ENCODE measurements at regions not wholly inside any gene's neighbourhood (a gene's known extent, or its start where the extent isn't known, plus 50 kb on each side); places are given as distances from the start of the nearest gene placed in this dataset.

DNA sequence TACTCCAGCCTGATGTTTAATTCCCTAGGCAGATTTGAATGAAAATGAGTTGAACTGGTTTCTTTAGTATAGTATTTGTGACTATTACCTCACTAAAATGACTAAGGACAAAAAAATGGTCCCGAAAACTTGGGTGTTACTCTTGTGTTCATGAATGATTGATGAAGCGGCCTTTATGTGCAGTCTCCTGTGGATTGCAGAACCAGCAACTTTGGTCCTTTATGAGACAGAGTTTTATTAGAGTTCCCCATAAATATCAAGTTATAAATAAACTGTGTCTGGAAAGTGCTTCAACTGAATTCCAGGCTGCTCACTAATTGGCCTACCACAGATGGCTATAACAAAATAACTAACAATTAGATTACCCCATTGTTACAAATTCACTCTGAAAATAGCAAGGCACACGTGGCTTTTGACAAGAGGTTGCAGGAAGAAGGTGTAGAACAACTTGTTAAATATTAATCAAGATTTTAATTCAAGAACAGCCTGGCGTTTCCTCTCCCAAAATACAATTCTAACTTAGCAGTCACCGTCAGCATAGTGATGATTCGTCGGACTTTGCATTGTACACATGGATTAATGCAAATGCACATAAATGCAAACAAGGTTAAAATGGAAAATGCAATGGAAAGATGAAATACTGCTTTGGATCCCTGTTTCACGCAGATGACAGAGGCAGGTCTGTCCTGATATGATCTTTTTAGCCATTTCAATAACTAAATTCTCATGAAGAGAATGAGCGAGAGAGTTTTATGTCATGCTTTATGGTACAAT is 567.3 kb upstream of the ZNF717 start:
- H3K36me3 ChIP-seq (ENCODE audit: control insufficient read depth in 2 of 4, insufficient read depth in 4 of 4, low read length in 3 of 4): no peaks in the 10 kb centered on the region
- no peak overlapping the region for H3K18ac ChIP-seq (ENCODE audit: extremely low read depth, low read length)
- no peak overlapping the region for H4K91ac ChIP-seq (replicated peaks; ENCODE audit: insufficient read length, low read length)
- no peak for FAIRE-seq
- H2BK15ac ChIP-seq (ENCODE audit: low read length): no peak overlapping the region
- H4K20me1 ChIP-seq (replicated peaks in 1 of 2; ENCODE audit: control insufficient read depth in 1 of 2, insufficient read depth in 2 of 2, low read length in 2 of 2): no peaks in the 10 kb centered on the region
- peaks cover 0 to 11% (median 4%) of the 10 kb centered on the region in 4 experiments; a peak in 3 of 7 replicates for H3K4me1 ChIP-seq (replicated peaks in 1 of 4; ENCODE audit: control insufficient read depth in 3 of 4, insufficient read depth in 4 of 4, low read length in 3 of 4)
- H2AK5ac ChIP-seq (ENCODE audit: low read depth, low read length): no peak overlapping the region
- H3K4ac ChIP-seq (replicated peaks; ENCODE audit: insufficient read length, low read depth, low read length): no peak overlapping the region
- H3K4me3 ChIP-seq (ENCODE audit: extremely low read depth in 1 of 4, insufficient read depth in 2 of 4, low read depth in 3 of 4, low read length in 4 of 4): no peak overlapping the region
- no peak overlapping the region for H2BK12ac ChIP-seq (ENCODE audit: low read depth, low read length)
- H3K79me2 ChIP-seq (ENCODE audit: control insufficient read depth in 1 of 2, insufficient read depth in 2 of 2, low read length in 2 of 2): no peaks in the 10 kb centered on the region
- no peak overlapping the region for H2BK5ac ChIP-seq (ENCODE audit: low read depth, low read length)
- H3K27me3 ChIP-seq (replicated peaks in 1 of 4; ENCODE audit: control insufficient read depth in 3 of 4, extremely low read depth in 1 of 4, insufficient read depth in 3 of 4, low read length in 3 of 4): no peaks in the 10 kb centered on the region
- no peak overlapping the region for H3K27ac ChIP-seq (ENCODE audit: low read depth, low read length)
- no peak overlapping the region for H2AFZ ChIP-seq (ENCODE audit: low read length)
- no peaks in the 10 kb centered on the region for H3K9me3 ChIP-seq (ENCODE audit: insufficient read depth in 2 of 2, low read depth in 1 of 2, low read length in 1 of 2)
- no peak overlapping the region for H2BK120ac ChIP-seq (replicated peaks; ENCODE audit: low read depth, low read length)
- no peaks in the 10 kb centered on the region for H3K79me1 ChIP-seq (ENCODE audit: low read depth, low read length)
- H3K14ac ChIP-seq (ENCODE audit: insufficient read length): no peak overlapping the region
- no peak overlapping the region for H3K56ac ChIP-seq (replicated peaks; ENCODE audit: insufficient read length, low read depth, low read length)
- no peak overlapping the region for H4K8ac ChIP-seq (ENCODE audit: extremely low read depth, insufficient read depth, low read length)
- H3K23me2 ChIP-seq (ENCODE audit: low read depth, low read length): no peaks in the 10 kb centered on the region
- WGBS, 2 experiments (ENCODE audit: extremely low coverage in 1 of 2, insufficient coverage in 1 of 2, insufficient read length in 1 of 2, insufficient replicate concordance in 2 of 2, low coverage in 1 of 2, low lambda C conversion rate in 2 of 2, missing lambda C conversion rate in 1 of 2): 88% methylated on average over 9 of the region's 9 CpGs; no CpG with 5 or more reads in 1 of the 2 experiments
- POLR2A ChIA-PET (ENCODE audit: partially characterized antibody): no interaction called here
- peak overlapping the region in 1 of 2 experiments; percentile 45; a peak in 1 of 4 replicates for H3K4me2 ChIP-seq (ENCODE audit: insufficient read depth in 1 of 2, low read depth in 2 of 2, low read length in 2 of 2)
- no peak for DNase-seq (ENCODE audit: low read depth in 1 of 2, low spot score in 2 of 2)
- no peak overlapping the region for H2BK20ac ChIP-seq (ENCODE audit: low read length)
- no peak overlapping the region for H3K9ac ChIP-seq (replicated peaks in 1 of 4; ENCODE audit: extremely low read depth in 1 of 4, low read depth in 3 of 4, low read length in 3 of 4)
- H3K23ac ChIP-seq (ENCODE audit: insufficient read length): no peak overlapping the region
- CTCF ChIA-PET (ENCODE audit: partially characterized antibody): interaction anchor here (0.5 kb wide), 1 partner anchor 847 kb away, joined by 4 read pairs; no protein-coding TSS in a partner anchor
- no peak overlapping the region for H4K5ac ChIP-seq (ENCODE audit: insufficient read length, low read depth, low read length)
- no peak for TF ChIP-seq SIN3A (conservative IDR thresholded peaks at IDR 0.05 in 1 of 2, IDR thresholded peaks at IDR 0.05 in 1 of 2; ENCODE audit: low read depth in 1 of 2, low read length in 2 of 2)
- no peak for TF ChIP-seq CBX5 (IDR thresholded peaks at IDR 0.05; ENCODE audit: low read depth, low read length)

Measured in H1 (cell line).